ENCODE measurements at regions not wholly inside any gene's neighbourhood (a gene's known extent, or its start where the extent isn't known, plus 50 kb on each side); places are given as distances from the start of the nearest gene placed in this dataset.
"Not testable (repeated sequence)": the region's sequence is repeated elsewhere in the genome, so short reads cannot be mapped to it uniquely, and the experiment has no call there.

DNA sequence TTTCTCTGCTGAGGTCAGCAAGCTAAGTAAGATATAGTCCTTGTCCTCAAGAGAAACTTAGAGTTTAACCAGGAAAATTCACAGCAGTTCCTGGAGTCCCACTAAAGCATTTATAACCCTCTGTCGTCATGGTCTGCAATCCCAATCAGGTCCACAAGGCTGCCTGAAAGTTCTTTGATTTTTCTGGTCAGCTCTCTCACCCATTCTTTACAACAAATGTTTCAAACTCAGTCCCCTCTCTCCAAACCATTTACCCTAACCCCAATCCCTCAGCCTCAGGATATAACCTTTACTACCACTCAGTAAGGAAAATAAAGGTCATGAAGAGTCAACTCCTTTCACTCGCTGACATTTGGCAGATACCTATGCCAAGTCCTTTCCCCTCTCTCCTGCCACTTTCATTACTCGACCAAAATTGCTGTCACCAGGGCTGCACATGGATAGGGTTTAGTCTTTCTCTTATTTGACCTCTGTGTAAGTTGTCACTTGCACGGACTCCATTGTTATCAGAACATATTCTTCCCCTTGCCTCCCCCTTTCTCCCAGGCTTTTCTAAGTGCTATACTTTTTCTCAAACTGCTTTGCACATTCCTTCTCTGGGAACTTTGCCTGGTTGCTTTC lies 936.6 kb downstream of the NR2F1-AS1 start:
- DNase-seq, result no peak

GRCh38 chr5:92641031-92641962 lies 939.7 kb downstream of the NR2F1-AS1 start:
- DNase-seq, result no peak

DNA sequence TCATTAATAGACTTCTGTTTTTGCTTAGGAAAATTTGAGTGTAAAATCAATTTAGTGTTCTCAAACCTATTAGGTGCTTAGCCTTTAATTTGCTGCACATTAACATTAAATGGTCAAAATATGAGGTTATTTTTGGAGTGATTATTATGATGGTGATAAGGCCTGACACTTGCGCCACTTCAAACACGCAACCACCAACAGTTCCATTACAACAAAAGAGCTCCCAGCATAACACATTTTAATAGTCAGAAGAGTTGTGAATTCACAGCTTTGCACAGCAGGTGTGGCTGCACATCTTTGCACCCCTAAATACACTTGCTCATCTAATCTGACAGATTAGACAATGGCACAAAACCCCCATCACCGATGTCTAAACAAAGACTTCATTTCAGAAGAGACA lies 940.7 kb downstream of the NR2F1-AS1 start:
- no peak for DNase-seq

GRCh38 chr5:92637960-92638359 lies 943.1 kb downstream of the NR2F1-AS1 start:
- DNase-seq, result no peak

DNA sequence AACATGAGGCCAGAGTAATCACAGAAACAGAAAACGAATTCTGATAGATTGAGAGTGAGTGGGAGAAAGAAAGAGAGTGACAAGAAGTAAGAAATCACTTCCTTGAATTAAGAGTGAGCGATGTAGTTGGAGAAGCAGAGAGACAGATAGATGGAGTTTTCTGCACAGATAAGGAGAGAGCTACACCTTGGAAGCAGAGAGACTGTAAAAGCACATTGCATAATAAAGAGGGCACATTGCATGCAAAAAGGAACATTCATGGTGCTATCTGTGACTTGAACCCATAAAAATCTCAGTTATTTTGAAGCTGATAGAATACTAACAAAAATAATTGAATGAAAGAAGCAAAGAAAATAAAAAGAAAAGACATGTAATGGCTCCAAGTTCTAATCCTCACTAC lies 943.8 kb downstream of the NR2F1-AS1 start:
- no peak for DNase-seq

DNA sequence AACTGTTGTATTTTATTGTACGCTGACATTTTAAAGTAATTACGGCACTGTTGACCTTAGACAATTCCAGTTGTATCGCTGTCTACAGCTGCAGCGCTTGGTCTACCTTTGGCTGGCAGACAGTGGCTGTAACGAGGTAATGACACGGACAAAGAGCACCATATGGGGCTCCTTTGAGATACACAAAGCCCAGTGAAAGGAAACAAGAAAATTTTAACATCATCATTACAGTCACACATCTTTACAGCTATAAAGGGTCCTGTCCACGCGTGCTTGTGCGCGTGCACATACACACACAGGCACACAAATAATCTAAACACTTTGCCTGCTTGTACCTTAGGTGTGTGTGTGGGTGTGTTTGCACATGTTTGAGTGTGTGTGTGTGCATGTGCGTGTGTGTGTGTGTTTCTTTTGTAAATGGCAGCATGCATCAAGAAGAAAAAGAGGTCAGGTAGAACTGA lies 946.0 kb downstream of the NR2F1-AS1 start:
- no peak for DNase-seq

GRCh38 chr5:92633875-92634487 lies 947.0 kb downstream of the NR2F1-AS1 start:
- DNase-seq, result no peak

GRCh38 chr5:92633176-92633575 lies 947.8 kb downstream of the NR2F1-AS1 start:
- DNase-seq, result peak in 3 of 56 donors; percentile 0 to 19 (median 1)

- DNase-seq, result not testable (repeated sequence)
These were observed 949.8 kb downstream of the NR2F1-AS1 start for GRCh38 chr5:92631237-92631701.

DNA sequence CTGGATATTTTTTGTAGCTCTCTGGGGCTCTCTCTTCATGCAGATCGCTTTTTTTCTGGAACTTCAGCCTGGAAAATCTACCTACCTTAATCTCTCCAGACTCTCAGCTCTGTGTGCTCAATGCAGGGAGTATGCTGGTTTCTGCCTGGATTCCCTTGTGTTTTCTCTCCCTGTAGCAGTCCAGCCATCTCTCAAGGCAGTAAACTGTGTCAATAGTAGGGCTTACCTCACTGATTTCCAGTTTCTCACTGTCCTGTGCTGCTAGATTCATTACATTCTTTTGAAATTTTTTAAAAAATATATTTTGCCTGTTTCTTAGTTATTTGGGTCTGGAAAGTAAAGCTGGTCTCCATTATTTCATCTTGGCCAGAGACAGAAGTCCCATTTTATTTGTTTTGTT lies 951.4 kb downstream of the NR2F1-AS1 start:
- no peak for DNase-seq

GRCh38 chr5:92629000-92629399 lies 952.0 kb downstream of the NR2F1-AS1 start:
- DNase-seq, result no peak

DNA sequence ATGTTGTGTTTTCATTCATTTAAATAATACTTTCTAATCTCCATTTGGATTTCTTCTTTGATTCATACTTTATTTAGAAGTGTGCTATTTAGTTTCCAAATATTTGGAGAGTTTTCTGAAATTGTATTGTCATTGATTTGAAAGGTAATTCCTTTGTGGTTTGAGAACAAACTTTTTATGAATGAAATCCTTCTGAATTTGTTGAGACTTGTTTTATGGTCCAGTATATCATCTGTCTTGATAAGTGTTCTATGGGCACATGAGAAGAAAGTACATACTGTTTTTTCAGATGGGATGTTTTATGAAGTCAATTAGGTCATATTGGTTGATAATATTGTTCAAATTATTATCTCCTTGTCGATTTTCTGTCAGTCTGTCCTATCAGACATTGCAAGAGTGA lies 953.8 kb downstream of the NR2F1-AS1 start:
- DNase-seq, result no peak

DNA sequence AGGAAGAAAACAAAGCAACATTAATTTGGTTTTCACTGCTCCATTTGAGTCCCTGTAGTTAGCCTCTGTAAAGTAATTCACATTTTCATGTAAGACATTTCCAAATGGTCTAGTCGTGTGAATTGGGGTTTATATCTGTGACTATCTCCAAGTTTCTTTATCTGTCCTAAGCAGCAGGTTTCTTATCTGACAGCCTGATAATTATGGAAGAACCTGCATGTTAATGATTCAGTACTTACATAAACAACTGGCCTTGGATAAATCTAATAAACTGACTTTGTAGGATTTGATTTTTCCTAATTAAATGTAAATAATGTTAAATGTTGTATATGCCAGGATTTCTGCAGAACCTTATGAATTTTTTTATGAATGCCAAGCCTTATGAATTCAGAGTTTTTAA lies 964.9 kb downstream of the NR2F1-AS1 start:
- no peak for DNase-seq

- no peak for DNase-seq
These were observed 967.5 kb downstream of the NR2F1-AS1 start for GRCh38 chr5:92613546-92613945.

DNA sequence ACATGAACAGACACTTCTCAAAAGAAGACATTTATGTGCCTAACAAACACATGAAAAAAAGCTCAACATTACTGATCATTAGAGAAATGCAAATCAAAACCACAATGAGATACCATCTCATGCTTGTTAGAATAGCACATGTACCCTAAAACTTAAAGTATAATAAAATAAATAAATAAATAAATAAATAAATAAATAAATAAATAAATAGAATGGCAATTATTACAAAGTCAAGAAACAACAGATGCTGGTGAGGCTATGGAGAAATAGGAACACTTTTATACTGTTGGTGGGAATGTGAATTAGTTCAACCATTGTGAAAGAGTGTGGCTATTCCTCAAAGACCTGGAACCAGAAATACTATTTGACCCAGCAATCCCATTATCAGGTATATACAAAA lies 970.6 kb downstream of the NR2F1-AS1 start:
- DNase-seq, result not testable (repeated sequence)

DNA sequence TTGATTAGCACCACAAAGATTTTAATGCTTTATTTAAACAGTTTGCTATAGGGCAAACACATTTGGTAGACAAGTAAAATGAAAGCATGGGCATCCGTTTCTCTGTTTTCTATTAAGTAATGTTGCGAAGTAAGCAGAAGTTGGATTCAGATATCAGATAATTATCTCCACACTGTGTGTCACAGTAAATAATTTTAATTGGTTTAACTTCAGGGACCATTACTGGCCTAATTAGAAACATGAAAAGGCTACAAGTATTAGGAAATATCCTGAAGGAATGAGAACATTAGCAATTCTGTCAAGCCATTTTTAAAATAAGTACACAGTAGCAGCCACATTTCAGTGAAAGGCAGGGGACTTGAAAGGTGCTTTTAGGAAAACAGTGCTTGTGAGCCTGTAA lies 975.4 kb downstream of the NR2F1-AS1 start:
- DNase-seq, result no peak

DNA sequence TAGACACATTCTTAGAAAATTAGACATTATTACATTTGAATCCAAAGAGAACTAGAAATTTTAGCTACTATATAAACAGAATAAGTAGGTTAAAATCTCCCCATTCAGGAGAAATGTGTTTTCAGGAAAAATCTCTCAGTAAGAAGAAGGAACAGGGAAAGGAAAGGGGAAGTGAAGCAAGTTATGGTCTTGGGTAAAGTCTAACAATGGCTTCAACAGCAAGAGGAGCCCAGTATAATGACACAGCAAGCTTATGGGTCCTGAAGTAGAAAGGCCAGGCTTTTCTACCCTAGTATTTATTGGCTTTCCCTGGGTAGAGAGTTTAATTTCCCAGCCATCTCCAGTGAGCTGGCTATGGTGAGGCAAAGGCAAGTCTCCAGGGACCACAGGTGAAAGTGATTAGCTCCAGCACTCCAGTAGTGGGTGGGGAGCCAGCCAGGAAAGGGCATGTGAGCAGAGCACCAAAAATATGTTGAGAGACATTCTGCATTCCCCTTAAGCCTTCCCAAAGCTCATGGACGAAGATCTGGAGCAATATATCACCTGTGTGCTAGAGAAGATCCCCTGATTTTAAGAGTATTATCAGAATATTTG lies 981.7 kb downstream of the NR2F1-AS1 start:
- no peak for DNase-seq

GRCh38 chr5:92594031-92594430 lies 987.0 kb downstream of the NR2F1-AS1 start:
- no peak for DNase-seq

- DNase-seq, result no peak
These were observed 992.1 kb downstream of the NR2F1-AS1 start for GRCh38 chr5:92588876-92589275.

GRCh38 chr5:92581690-92582089 lies 999.3 kb downstream of the NR2F1-AS1 start:
- DNase-seq, result no peak

- DNase-seq, result no peak
These were observed 999.8 kb downstream of the NR2F1-AS1 start for GRCh38 chr5:92581249-92581648.

DNA sequence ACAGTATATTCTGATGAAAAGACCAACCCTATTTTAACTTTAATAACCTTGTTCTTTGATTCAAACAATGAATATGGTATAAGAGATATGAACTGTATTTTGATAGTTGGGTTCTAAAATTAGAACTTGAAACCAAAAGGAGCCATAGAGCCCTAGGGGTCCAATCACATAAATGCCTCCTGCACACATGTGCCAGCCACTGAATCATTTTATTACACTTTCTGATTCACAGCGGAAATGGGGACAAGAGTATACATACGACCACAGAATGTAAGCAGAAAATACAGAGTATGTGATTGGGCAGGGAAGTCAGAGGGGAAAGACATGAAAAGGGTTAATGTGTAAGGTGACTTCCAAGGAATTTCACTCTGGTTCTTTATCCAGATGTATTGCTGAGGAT lies 1000.2 kb downstream of the NR2F1-AS1 start:
- DNase-seq, result no peak

All from nucleus accumbens (tissue), 56 donors.